Spleen (tissue), 11 donors: ENCODE measurements at regions not wholly inside any gene's neighbourhood (a gene's known extent, or its start where the extent isn't known, plus 50 kb on each side); places are given as distances from the start of the nearest gene placed in this dataset.

Experiments used
- DNase-seq: peaks from one replicate; pipeline ENCODE4 v3.0.0-alpha.2; 2020
- H3K27ac ChIP-seq, 8 donors: fragments of 200-600 bp; sonication (generic) in 7 of 8; 1 replicate in 4 of 8; 2 replicates in 4 of 8; pipeline versions ENCODE4 v1.5.0 to v1.8.0; 2016 to 2021; ENCODE audit warnings: inconsistent platforms in 4 of 8, mild to moderate bottlenecking in 4 of 8, moderate library complexity in 1 of 8
- H3K27me3 ChIP-seq, 7 donors: fragments of 200-600 bp; sonication (generic) in 6 of 7; replicated peaks in 1 of 7; 1 replicate in 4 of 7; 2 replicates in 3 of 7; pipeline versions ENCODE4 v1.5.0 to v1.8.0; 2016 to 2021; ENCODE audit warnings: inconsistent platforms in 3 of 7, mild to moderate bottlenecking in 1 of 7
- H3K36me3 ChIP-seq, 6 donors: fragments of 200-600 bp; sonication (generic) in 5 of 6; 1 replicate in 4 of 6; 2 replicates in 2 of 6; pipeline versions ENCODE4 v1.5.0 to v1.8.0; 2016 to 2021; ENCODE audit warnings: inconsistent platforms in 2 of 6
- H3K4me1 ChIP-seq, 6 donors: fragments of 200-600 bp; sonication (generic) in 5 of 6; 1 replicate in 3 of 6; 2 replicates in 3 of 6; pipeline versions ENCODE4 v1.5.0 to v1.8.0; 2016 to 2021; ENCODE audit warnings: inconsistent platforms in 3 of 6
- H3K4me3 ChIP-seq, 8 donors: fragments of 200-600 bp; sonication (generic) in 7 of 8; 1 replicate in 4 of 8; 2 replicates in 4 of 8; pipeline versions ENCODE4 v1.5.0 to v1.8.0; 2016 to 2021; ENCODE audit warnings: inconsistent platforms in 4 of 8, mild to moderate bottlenecking in 4 of 8, moderate library complexity in 2 of 8
- H3K9me3 ChIP-seq, 8 donors: fragments of 200-600 bp; sonication (generic) in 7 of 8; 1 replicate in 4 of 8; 2 replicates in 4 of 8; pipeline versions ENCODE4 v1.5.0 to v1.8.0; 2016 to 2021; ENCODE audit warnings: inconsistent platforms in 4 of 8
- CTCF ChIP-seq, 11 experiments: fragments of 200-600 bp in 7 of 11; fragments of 450-650 bp in 4 of 11; sonication (generic) in 4 of 11; IDR thresholded peaks in 8 of 11; conservative IDR thresholded peaks in 3 of 11; 1 replicate in 7 of 11; 2 replicates in 4 of 11; pipeline versions ENCODE4 v1.4.0 to v1.8.0; 2016 to 2021; ENCODE audit warnings: antibody characterized with exemption in 11 of 11, inconsistent platforms in 4 of 11, mild to moderate bottlenecking in 1 of 11
- POLR2A ChIP-seq, 3 donors: fragments of 450-650 bp; IDR thresholded peaks; one replicate each; pipeline ENCODE4 v1.5.1; 2017; ENCODE audit warnings: antibody characterized with exemption in 3 of 3, mild to moderate bottlenecking in 1 of 3
- POLR2AphosphoS5 ChIP-seq, 3 donors: sonication (generic); formaldehyde crosslinking; IDR thresholded peaks; one replicate each; pipeline ENCODE4 v1.5.1; 2017; ENCODE audit warnings: antibody characterized with exemption in 3 of 3
- WGBS, 5 donors: extraction: QIAGEN DNeasy Blood & Tissue Kit in 3 of 5; methylation state at CpG; one replicate each; pipeline versions ENCODE4 v1.1.5 to v1.1.7; 2013 to 2018; 5-methylcytosine and 5-hydroxymethylcytosine counted together
- intact Hi-C: fragments of 100-400 bp; cut with DNase I; formaldehyde crosslinking; loops from one replicate; pipeline ENCODE4 v1.15.0; 2023; ENCODE audit warnings: low total_unique reads
- donor health status: healthy with polysubstance abuse.
- donor health status: DM: no; HTN: no; CAD: no; lungs with moderate emphysema.
- donor health status: DM: no; HTN: no; CAD: no.
- donor health status: Bipolar disorder and iron deficiency.
- donor health status: healthy.
- donor health status: DM: no; HTN: no; CAD: no.
- donor health status: DM: yes; HTN: yes; CAD: no.

GRCh38 chr6:15870333-15871043, 207.7 kb upstream of the DTNBP1 start:
- no peaks in the 10 kb centered on the region for H3K36me3 ChIP-seq
- TF ChIP-seq POLR2AphosphoS5 (IDR thresholded peaks at IDR 0.05) (no peak), CTCF (IDR thresholded peaks at IDR 0.05 in 8 of 11, conservative IDR thresholded peaks at IDR 0.05 in 3 of 11) (no peak), POLR2A (IDR thresholded peaks at IDR 0.05) (no peak)
- H3K9me3 ChIP-seq: no peaks in the 10 kb centered on the region
- intact Hi-C loops: no loop called here
- no peak for DNase-seq
- no peak overlapping the region for H3K27ac ChIP-seq
- H3K4me3 ChIP-seq: no peak overlapping the region
- peaks cover 0 to 10% (median 3%) of the 10 kb centered on the region in 6 donors for H3K4me1 ChIP-seq
- H3K27me3 ChIP-seq: no peaks in the 10 kb centered on the region
- 56 to 86% (median 59%) methylated on average over 3 of the region's 3 CpGs for WGBS, 5 donors

DNA sequence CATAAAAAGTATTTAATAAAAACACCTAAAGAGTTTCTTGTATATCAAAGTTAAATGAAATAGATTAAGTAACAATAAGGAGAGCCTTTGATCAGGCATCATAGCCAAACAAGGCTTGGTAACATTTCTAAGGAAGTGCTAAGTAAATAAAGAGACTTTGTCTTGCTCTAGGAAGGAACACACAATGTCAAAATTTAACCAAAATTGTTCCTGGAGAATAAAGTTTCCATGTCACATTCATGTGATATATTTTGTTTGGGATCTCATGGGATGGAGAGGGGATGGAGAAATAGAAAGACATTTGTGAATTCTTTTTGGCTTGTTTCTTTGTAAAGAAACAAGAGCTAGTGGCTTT, 201.9 kb upstream of the DTNBP1 start:
- no peak overlapping the region for H3K27ac ChIP-seq
- TF ChIP-seq POLR2A (IDR thresholded peaks at IDR 0.05) (no peak), POLR2AphosphoS5 (IDR thresholded peaks at IDR 0.05) (no peak), CTCF (IDR thresholded peaks at IDR 0.05 in 8 of 11, conservative IDR thresholded peaks at IDR 0.05 in 3 of 11) (no peak)
- H3K4me1 ChIP-seq: no peaks in the 10 kb centered on the region
- H3K36me3 ChIP-seq: no peaks in the 10 kb centered on the region
- H3K9me3 ChIP-seq: no peaks in the 10 kb centered on the region
- DNase-seq: no peak
- H3K4me3 ChIP-seq: no peak overlapping the region
- intact Hi-C loops: no loop called here
- H3K27me3 ChIP-seq: no peaks in the 10 kb centered on the region

DNA sequence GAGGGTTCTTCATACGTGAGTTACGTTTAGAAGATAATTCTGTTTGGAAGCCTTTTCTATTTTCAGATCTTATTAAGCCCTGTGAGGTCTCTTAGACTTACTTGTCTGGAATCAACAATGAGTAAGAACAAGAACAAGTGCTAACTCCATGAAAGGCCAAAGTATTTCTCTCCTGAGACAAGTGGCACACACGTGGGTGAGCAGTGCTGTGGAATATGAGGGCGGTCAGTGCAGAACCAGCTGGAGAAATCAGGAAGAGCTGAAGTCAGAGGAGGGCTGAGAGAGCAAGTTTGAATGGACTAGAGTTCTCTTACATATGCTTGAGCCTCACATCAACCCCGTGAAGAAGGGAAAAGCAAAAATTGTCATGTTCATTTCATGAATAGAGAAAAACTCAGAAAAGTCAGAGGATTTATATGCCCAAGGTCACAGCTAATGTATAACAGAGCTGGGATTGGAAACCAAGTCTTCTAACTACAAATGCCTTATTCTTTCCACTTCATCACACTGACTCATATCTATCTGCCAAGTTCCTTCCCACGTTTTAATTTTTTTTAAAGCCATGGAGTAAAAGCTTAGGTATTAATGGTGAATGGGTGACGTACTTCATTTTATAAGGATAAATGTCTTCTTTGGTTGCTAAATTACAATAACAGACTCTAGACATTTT, 201.3 kb upstream of the DTNBP1 start:
- Histone ChIP-seq H3K36me3 (no peaks in the 10 kb centered on the region), H3K4me3 (no peak overlapping the region), H3K27ac (no peak overlapping the region), H3K4me1 (no peaks in the 10 kb centered on the region), H3K27me3 (no peaks in the 10 kb centered on the region), H3K9me3 (no peaks in the 10 kb centered on the region)
- 80 to 89% (median 83%) methylated on average over 7 of the region's 7 CpGs for WGBS, 5 donors
- no peak for DNase-seq
- TF ChIP-seq CTCF (IDR thresholded peaks at IDR 0.05 in 8 of 11, conservative IDR thresholded peaks at IDR 0.05 in 3 of 11) (no peak), POLR2AphosphoS5 (IDR thresholded peaks at IDR 0.05) (no peak), POLR2A (IDR thresholded peaks at IDR 0.05) (no peak)
- intact Hi-C loops: no loop called here

GRCh38 chr6:15862810-15863209, 200.0 kb upstream of the DTNBP1 start:
- intact Hi-C loops: no loop called here

More at GRCh38 chr6:15862810-15863209, 200.0 kb upstream of the DTNBP1 start:
- no peak for TF ChIP-seq CTCF (IDR thresholded peaks at IDR 0.05 in 8 of 11, conservative IDR thresholded peaks at IDR 0.05 in 3 of 11)
- no peak for TF ChIP-seq POLR2A (IDR thresholded peaks at IDR 0.05)
- no peak for TF ChIP-seq POLR2AphosphoS5 (IDR thresholded peaks at IDR 0.05)
- H3K27me3 ChIP-seq: no peaks in the 10 kb centered on the region
- H3K27ac ChIP-seq: no peak overlapping the region
- no peaks in the 10 kb centered on the region for H3K4me1 ChIP-seq
- no peak for DNase-seq
- H3K9me3 ChIP-seq: no peaks in the 10 kb centered on the region
- H3K36me3 ChIP-seq: no peaks in the 10 kb centered on the region
- H3K4me3 ChIP-seq: no peak overlapping the region
- 50 to 93% (median 70%) methylated on average over 1 of the region's 1 CpG for WGBS, 5 donors
